GM12873 (cell line): ENCODE measurements at regions not wholly inside any gene's neighbourhood (a gene's known extent, or its start where the extent isn't known, plus 50 kb on each side); places are given as distances from the start of the nearest gene placed in this dataset.

Source experiments
- TF ChIP-seq, protein P1 (sequence below): IDR thresholded peaks from 2 replicates; pipeline ENCODE4 v1.5.1; 2012; ENCODE audit warnings: low read depth, mild to moderate bottlenecking, moderate library complexity, low read length, control low read depth; ENCODE audit not compliant: insufficient read depth; ENCODE audit errors: missing control alignments

DNA sequence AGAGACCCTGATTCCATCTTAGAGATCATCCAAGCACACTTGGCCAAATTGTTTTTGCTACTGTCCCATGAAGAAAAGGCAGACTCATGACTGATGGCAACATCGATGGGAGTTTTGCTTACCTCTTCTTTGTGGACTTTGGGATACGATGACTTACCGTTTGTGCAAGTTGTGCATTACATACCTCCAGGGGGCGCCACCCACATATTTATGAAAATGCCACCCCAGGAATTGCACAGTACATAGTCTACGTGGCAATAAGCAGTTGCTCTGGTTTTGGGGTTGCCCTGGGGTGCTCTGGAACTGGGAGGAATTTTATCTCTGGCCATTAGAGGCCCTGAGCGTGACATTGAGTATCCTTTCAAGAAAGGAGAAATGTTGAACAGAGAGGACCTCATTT lies 139.0 kb upstream of the CCZ1B start:
- TF ChIP-seq, protein P1, sequence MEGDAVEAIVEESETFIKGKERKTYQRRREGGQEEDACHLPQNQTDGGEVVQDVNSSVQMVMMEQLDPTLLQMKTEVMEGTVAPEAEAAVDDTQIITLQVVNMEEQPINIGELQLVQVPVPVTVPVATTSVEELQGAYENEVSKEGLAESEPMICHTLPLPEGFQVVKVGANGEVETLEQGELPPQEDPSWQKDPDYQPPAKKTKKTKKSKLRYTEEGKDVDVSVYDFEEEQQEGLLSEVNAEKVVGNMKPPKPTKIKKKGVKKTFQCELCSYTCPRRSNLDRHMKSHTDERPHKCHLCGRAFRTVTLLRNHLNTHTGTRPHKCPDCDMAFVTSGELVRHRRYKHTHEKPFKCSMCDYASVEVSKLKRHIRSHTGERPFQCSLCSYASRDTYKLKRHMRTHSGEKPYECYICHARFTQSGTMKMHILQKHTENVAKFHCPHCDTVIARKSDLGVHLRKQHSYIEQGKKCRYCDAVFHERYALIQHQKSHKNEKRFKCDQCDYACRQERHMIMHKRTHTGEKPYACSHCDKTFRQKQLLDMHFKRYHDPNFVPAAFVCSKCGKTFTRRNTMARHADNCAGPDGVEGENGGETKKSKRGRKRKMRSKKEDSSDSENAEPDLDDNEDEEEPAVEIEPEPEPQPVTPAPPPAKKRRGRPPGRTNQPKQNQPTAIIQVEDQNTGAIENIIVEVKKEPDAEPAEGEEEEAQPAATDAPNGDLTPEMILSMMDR = peak; percentile 44

DNA sequence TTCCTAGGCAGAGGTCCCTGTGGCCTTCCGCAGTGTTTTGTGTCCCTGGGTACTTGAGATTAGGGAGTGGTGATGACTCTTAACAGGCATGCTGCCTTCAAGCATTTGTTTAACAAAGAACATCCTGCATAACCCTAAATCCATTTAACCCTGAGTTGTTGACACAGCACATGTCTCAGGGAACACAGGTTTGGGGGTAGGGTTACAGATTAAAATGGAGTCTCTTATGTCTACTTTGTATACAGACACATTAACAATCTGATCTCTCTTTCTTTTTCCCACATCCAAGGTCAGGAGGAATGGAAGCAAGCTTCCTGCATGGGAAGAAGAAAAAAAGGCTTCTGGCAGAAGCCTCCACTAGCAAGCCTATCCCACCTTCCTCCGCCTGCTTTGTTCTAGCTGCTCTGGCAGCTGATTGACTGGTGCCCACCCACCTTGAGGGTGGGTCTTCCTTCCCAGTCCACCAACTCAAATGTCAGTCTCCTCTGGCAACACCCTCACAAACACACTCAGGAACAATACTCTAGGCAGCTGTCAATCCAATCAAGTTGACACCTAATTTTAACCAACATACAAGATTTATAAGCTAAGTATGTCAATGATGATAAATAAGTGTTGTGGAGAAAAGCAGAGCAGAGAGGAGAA lies 176.5 kb upstream of the CCZ1B start:
- TF ChIP-seq, protein P1 = no peak

DNA sequence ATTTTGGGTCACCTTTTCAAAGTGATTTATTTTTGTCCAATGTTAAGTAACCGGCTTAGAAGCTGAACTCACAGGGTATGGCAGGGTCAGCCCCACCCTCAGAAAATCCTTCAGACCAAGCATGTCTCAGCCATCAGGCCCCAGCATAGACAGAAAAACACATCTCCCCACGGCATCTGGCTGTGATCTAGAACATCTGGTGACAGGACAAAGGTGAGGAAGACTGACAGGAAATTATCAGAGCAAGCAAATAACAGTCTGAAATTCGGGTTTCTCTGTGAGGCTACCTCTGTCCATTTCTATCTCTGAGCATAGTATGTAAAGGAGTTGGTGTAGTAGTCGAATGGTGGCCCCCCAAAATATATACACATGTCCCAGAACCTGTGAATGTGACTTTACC lies 177.0 kb upstream of the C1GALT1 start:
- TF ChIP-seq, protein P1 = no peak

DNA sequence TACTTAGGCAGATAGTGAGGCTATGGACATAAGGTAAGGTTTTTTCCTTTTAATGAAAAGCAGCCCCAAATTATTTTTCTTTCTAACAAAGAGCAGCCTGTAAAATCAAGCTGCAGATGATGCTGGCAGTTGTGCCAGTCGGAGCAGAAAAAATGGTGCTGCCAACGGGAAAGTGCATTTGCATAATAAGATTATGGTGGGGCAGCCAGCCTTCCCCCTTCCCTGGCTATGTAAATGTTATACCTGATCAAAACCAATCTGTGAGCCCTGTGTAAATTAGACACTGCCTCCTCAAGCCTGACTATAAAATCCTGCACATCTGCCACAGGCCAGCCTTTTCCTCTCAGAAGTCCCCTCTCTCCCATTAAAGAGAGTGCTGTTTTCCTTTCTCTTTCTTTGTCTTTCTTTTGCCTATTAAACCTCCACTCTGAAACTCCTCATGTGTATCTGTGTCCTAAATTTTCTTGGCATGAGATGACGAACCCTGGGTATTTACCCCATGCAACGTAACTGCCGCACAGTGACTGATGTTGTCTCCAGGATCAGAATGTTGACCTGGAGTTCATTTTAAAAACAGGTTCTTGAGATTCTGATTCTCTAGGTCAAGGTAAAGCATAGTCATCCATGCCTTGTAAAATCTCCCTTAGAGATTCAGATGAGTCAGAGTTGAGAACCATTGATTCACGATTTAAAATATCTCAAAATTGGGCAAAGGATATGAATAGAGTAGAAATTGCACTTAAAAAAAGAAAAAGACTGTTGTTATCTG lies 167.3 kb upstream of the C1GALT1 start:
- TF ChIP-seq, protein P1 = no peak

DNA sequence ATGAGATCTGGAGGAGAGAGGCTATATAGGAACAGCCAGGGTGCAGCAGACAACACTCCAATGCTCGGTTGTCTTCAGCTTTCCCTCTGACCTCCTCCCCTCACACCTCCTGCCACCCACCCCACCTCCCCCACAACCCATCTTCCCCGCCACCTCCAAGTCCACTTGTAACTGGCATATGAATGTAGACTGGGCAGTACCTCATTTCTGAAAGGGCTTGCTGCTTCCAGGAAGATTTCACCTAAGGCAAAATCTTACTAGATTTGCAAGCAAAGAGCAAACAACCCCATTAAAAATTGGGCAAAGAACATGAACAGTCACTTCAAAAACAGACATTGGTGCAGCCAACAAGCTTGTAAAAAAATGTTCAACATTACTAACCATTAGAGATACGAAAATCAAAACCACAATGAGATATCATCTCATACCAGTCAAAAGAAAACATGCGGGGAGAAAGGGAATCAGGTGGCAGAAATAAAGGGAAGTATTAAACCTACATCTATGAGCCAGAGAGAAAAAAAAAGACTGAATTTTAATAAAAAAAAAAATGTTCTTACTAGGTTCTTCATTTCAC lies 164.6 kb upstream of the C1GALT1 start:
- TF ChIP-seq, protein P1 = no peak

DNA sequence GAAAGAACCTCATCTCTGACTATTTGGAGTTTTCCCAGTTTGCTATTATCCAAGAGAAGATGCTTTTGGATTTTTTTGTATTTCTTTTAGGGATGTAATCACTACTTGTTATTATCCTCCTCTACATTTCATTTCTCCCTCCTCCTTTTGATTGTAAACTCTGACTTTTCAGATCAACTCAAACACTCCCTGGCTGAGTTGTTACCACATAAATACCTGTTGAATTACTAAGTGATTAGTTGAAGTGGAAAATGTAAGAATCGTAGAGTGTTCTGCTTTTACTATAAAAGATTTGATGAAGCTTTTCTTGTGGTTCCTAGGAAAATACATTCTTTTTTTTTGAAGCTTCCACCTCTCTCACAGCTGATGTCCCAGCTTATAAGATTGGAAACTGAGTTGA lies 164.1 kb upstream of the C1GALT1 start:
- TF ChIP-seq, protein P1 = no peak

DNA sequence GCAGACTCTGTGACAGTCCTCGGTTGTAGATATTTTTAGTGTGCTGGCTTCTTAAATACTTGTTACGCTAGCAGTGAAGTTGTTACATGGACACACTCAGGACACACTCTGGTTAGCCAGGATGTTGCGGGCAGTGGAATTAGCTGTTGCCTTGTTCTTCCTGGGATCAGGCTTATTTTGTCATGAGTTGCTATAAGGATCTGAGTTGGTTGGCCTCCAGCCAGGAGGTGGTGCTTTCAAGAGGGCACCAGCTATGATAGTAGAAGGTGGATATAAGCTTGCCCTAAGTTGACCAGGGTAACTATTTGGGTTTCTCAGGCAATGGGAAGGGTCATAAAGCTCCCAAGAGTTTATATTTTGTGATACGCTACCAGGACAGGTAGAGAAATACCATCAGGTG lies 150.1 kb upstream of the C1GALT1 start:
- TF ChIP-seq, protein P1 = no peak
